ENCODE measurements at regions not wholly inside any gene's neighbourhood (a gene's known extent, or its start where the extent isn't known, plus 50 kb on each side); places are given as distances from the start of the nearest gene placed in this dataset.

GRCh38 chr5:97820138-97820537 is 637.1 kb upstream of the RIOK2 start:
- TF ChIP-seq CTCF (IDR thresholded peaks at IDR 0.05; ENCODE audit: insufficient read depth, low read length) = no peak
- TF ChIP-seq REST (IDR thresholded peaks at IDR 0.05; ENCODE audit: insufficient replicate concordance, low read depth) = no peak
- no peak for TF ChIP-seq POLR2AphosphoS5 (IDR thresholded peaks at IDR 0.05; ENCODE audit: low read depth)
- no peak for TF ChIP-seq SPI1 (IDR thresholded peaks at IDR 0.05; ENCODE audit: borderline replicate concordance, low read depth)
